GM19463 (cell line): ENCODE measurements at regions not wholly inside any gene's neighbourhood (a gene's known extent, or its start where the extent isn't known, plus 50 kb on each side); places are given as distances from the start of the nearest gene placed in this dataset.
"Not testable (repeated sequence)": the region's sequence is repeated elsewhere in the genome, so short reads cannot be mapped to it uniquely, and the experiment has no call there.

Experiments
- ATAC-seq: cut with Tn5 transposase; IDR thresholded peaks from one replicate; pipeline ENCODE4 v1.9.1; 2021; ENCODE audit warnings: mild to moderate bottlenecking, moderate library complexity; ENCODE audit not compliant: unreplicated experiment

- no peak for ATAC-seq
Measured at GRCh38 chrX:44785652-44786051, 58.2 kb upstream of the DUSP21 start.

GRCh38 chrX:44784241-44784640, 59.6 kb upstream of the DUSP21 start:
- no peak for ATAC-seq

GRCh38 chrX:44778254-44778653, 65.6 kb upstream of the DUSP21 start:
- ATAC-seq: no peak

GRCh38 chrX:44775726-44776125, 68.1 kb upstream of the DUSP21 start:
- ATAC-seq: no peak

GRCh38 chrX:44774066-44774465, 69.8 kb upstream of the DUSP21 start:
- not testable (repeated sequence) for ATAC-seq

- no peak for ATAC-seq
Measured at GRCh38 chrX:44770121-44770520, 73.7 kb upstream of the DUSP21 start.

GRCh38 chrX:44767308-44767707, 76.5 kb upstream of the DUSP21 start:
- ATAC-seq: no peak

- no peak for ATAC-seq
Measured at GRCh38 chrX:44765556-44765955, 78.3 kb upstream of the DUSP21 start.

GRCh38 chrX:44747969-44748368, 95.9 kb upstream of the DUSP21 start:
- ATAC-seq: no peak

GRCh38 chrX:44747317-44747716, 96.5 kb upstream of the DUSP21 start:
- ATAC-seq: no peak

GRCh38 chrX:44744799-44745198, 99.0 kb upstream of the DUSP21 start:
- ATAC-seq: no peak

- ATAC-seq: no peak
Measured at GRCh38 chrX:44742480-44743155, 101.2 kb upstream of the DUSP21 start.

- not testable (repeated sequence) for ATAC-seq
Measured at GRCh38 chrX:44741859-44742258, 102.0 kb upstream of the DUSP21 start.

- not testable (repeated sequence) for ATAC-seq
Measured at GRCh38 chrX:44741458-44741857, 102.4 kb upstream of the DUSP21 start.

GRCh38 chrX:44735498-44735897, 108.3 kb upstream of the DUSP21 start:
- ATAC-seq: no peak

- no peak for ATAC-seq
Measured at GRCh38 chrX:44733931-44734330, 109.9 kb upstream of the DUSP21 start.

GRCh38 chrX:44731160-44731559, 112.7 kb upstream of the DUSP21 start:
- no peak for ATAC-seq

GRCh38 chrX:44723426-44723825, 120.4 kb upstream of the DUSP21 start:
- ATAC-seq: no peak

GRCh38 chrX:44708470-44708869, 135.4 kb upstream of the DUSP21 start:
- no peak for ATAC-seq

- no peak for ATAC-seq
Measured at GRCh38 chrX:44705817-44706551, 137.8 kb upstream of the DUSP21 start.

GRCh38 chrX:44698357-44698756, 145.5 kb upstream of the DUSP21 start:
- no peak for ATAC-seq

GRCh38 chrX:44693255-44693654, 150.6 kb upstream of the DUSP21 start:
- no peak for ATAC-seq

- ATAC-seq: no peak
Measured at GRCh38 chrX:44690129-44690528, 147.5 kb upstream of the FUNDC1 start.
